GM18502 (cell line): ENCODE measurements at regions not wholly inside any gene's neighbourhood (a gene's known extent, or its start where the extent isn't known, plus 50 kb on each side); places are given as distances from the start of the nearest gene placed in this dataset.
"Not testable (repeated sequence)": the region's sequence is repeated elsewhere in the genome, so short reads cannot be mapped to it uniquely, and the experiment has no call there.

ENCODE experiments used
- ATAC-seq: cut with Tn5 transposase; IDR thresholded peaks from one replicate; pipeline ENCODE4 v1.9.1; 2021; ENCODE audit warnings: mild to moderate bottlenecking; ENCODE audit not compliant: unreplicated experiment, poor library complexity

DNA sequence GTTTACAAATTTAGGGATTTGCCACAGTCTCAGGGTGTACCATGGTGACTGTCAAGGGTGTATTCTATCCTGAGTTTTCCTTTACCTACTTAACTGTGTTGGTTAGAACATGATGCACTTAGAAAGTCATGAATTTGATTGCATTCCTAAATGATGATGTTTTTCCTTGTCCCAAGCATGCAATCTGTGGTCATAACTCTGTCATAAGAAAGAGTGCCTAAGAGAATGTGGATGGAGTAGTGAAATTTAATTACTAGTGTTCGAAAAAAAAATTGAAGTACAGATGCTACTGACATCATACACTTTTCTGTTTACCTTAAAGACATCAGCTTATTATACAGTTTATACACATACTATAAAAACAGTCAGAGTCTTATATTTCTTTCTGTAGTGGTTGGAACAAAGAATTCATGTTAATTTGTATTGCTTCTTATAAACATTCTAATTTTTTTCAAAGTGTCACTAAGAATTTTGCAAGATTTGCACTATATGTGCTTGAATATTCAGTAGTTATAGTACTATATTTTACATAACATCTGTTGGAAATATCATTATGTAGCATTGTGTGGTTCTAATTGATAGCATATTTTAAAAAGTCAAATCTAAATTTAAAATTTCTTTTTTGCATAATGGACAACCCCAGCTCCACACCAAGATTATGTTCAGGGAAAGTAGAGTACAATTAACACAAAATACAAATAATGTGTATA, 231.3 kb upstream of the KCNMB2 start:
- ATAC-seq: no peak

- ATAC-seq: no peak
These were observed 229.7 kb upstream of the KCNMB2 start for GRCh38 chr3:178306432-178307115.

DNA sequence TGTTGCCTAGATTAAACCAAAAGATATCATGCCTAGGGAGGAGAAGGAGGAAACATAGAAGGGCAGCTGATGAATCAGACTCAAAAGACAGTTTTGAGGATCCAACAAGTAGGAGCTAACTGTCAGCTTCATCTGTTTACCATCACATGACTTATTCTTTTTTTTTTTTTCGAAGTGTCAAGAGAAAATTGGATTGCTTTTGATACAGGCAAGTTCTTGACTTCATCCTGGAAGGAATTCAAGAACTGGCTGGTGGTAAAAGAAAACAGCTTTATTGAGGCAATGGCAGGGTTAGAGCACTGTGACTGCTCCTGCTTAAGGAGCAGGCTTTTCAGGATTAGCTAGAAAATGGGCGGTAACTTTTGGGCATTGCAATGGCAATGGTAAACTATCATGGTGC, 227.5 kb upstream of the KCNMB2 start:
- ATAC-seq: no peak

- no peak for ATAC-seq
These were observed 225.3 kb upstream of the KCNMB2 start for GRCh38 chr3:178310949-178311348.

DNA sequence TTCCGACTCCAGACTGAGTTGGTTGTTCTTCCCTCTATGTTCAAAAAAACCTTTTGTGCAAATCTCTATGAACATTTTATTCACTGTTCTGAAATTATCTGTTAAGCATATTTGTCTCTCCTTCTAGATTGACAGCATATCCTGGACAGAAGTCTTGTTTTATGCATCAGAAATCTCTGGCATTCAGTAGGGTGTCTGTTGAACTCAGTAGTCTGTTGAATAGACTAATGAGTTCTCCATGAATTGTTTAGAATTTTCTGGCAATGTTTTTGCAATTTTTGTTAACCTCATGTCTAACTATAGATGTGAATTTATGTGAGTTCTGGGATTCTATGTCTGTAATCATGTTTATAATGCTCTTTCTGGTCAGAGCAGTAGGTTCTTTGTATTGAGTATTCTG, 222.5 kb upstream of the KCNMB2 start:
- no peak for ATAC-seq

- ATAC-seq: no peak
These were observed 217.9 kb upstream of the KCNMB2 start for GRCh38 chr3:178318340-178318739.

DNA sequence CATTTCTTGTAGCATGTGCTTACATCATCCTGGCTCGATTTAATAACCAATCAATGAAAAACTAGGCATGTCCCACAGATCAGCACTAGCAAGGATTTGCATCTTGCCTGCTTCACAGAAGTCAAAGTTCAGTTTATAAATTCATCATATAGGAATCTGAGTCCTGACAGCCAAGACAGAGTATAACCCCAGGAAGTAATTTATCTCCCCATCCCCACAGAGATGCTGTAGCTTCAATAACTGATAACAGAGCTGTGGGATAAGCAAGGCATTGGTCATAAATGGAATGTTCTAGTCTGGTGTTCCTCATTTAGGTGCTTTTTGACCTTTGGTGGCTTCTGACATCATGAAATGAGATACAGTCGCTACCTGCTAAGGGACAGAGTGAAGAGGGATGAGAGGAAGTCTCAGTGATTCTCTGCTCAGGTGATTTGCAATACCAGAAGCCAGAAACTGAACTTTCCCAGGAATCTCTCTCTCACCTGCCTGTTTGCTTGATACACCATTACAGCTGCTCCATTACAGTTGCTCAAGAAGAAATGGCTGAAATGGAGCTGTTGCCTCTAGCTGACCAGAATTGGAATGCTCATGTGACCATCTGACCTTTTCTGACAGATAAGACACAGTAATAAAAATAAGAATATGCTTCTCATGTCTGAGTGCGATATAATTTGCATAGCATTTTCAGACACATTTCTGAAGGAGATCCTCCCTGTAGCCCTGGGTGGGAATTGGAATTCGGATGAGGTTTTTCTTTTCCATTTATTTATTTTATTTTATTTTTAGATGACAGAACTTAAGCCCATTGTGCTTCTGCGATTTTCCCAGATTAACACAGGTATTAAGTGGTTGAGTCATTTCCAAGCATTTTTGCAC, 217.1 kb upstream of the KCNMB2 start:
- no peak for ATAC-seq

- ATAC-seq: no peak
These were observed 215.5 kb upstream of the KCNMB2 start for GRCh38 chr3:178320456-178321351.

GRCh38 chr3:178324356-178324755, 211.9 kb upstream of the KCNMB2 start:
- ATAC-seq: no peak

- no peak for ATAC-seq
These were observed 210.9 kb upstream of the KCNMB2 start for GRCh38 chr3:178325330-178325729.

GRCh38 chr3:178329936-178330335, 206.3 kb upstream of the KCNMB2 start:
- no peak for ATAC-seq

DNA sequence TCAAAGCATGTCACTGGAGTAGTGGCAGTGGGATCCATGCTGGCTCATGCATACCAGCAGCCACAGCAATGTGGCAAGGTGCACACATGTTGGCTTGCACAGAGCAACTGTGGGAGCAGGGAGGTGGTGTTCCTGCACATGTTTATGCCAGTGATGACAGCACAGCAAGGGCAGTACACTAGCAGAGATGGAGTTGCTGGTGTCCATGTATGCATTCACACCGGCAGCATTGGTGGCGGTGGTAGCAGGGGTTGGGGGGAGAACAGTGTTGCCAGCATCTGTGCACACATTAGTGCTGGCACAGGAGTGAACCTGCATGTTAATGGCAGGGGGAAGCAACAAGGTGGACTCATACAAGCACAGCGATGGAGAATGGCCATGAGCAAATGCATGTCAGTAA, 202.0 kb upstream of the KCNMB2 start:
- ATAC-seq: no peak

- no peak for ATAC-seq
These were observed 199.9 kb upstream of the KCNMB2 start for GRCh38 chr3:178336336-178336735.

DNA sequence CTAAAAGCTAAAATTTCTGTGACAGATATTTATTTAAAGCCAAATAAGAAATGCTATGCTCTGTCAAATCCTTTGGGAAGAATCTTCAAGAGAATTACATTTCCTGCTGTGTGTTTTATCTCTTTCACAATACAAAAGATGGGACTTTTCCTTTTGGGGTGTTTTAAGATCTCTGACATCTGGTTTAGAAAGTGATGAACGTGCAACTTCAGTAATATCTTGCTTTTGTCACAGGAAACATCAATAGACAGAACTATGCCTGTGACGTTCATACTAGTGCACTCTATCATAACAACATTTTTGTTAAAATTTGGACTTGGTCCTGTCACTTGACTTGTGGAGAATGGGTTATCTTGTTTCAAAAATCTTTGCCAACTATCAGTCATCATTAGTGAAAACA, 195.7 kb upstream of the KCNMB2 start:
- no peak for ATAC-seq

DNA sequence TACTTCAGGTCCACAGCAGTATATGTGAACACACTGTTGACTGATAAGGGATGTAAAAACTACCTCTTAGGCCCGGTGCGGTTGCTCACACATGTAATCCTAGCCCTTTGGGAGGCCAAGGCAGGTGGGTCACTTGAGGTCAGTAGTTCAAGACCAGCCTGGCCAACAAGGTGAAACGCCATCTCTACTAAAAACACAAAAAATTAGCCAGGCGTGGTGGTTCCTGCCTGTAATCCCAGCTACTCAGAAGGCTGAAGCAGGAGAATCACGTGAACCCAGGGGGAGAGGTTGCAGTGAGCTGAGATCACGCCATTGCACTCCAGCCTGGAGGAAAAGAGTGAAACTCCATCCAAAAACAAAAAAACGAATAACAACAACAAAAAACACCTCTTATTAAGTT, 194.6 kb upstream of the KCNMB2 start:
- no peak for ATAC-seq

- ATAC-seq: no peak
These were observed 194.1 kb upstream of the KCNMB2 start for GRCh38 chr3:178342111-178342510.

DNA sequence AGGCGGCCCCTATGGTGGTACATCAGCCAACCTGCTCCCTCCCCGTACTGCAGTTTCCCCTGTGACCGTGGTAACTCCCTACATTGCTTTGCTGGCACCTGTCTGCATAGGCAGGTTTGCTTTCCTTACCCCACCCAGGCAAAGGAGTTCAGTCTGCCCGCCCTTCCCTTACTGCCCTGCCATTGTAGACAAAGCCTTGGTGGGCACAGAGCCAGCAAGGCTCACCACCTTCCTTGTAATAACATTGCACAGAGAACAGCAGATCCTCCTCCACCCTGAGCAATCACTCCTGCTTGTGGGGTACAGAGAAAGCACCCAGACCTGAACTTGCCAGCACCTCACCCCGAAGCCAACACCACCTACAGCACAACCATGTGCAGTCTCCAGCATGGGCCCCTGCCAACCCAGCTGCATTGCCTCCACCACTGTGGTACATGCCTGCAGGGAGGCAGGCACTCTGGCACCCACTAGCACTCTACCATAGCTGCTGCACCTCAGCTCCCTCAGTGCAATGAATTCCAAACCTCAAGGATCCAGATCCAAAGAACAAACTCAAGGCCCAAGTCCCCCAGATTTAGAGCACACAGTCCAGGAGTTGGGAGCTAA, 192.7 kb upstream of the KCNMB2 start:
- ATAC-seq: no peak

DNA sequence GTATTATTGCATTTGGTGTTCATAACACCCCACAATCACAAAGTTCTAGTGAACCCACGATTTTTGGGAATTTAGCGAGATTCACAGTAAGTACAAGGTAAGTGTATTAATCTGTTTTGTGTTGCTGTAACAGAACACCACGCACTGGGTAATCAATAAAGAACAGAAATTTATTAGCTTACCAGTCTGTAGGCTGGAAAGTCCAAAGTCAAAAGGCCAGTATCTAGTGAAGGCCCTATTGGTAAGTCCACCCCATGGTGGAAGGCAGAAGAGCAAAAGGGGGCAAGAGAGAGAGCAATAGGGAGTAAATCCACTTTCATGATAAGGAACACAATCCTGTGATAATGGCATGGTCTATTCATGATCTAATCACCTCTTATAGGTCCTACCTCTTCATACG, 190.3 kb upstream of the KCNMB2 start:
- no peak for ATAC-seq

GRCh38 chr3:178348561-178349217, 187.5 kb upstream of the KCNMB2 start:
- ATAC-seq: not testable (repeated sequence)
